ENCODE measurements at regions not wholly inside any gene's neighbourhood (a gene's known extent, or its start where the extent isn't known, plus 50 kb on each side); places are given as distances from the start of the nearest gene placed in this dataset.

DNA sequence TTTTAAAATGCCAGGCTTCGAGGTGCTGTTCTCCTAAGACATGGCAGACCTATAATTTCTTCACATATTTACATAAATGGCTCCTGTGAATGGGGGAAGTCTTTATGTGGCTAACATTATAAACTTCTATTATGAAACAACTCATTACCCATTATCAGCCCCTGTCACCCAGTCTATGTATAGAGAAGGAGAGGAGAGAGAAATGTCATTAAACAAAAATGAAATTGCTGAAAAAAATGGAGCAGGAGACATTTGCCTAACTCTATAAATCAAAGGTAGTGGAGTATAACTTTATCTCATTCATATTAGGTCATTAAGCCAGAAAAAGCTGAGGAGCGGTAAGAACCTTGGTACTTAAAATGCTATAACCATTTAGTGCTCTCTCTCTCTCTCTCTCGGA, 71.9 kb upstream of the KRR1 start:
- TF ChIP-seq, protein P1, sequence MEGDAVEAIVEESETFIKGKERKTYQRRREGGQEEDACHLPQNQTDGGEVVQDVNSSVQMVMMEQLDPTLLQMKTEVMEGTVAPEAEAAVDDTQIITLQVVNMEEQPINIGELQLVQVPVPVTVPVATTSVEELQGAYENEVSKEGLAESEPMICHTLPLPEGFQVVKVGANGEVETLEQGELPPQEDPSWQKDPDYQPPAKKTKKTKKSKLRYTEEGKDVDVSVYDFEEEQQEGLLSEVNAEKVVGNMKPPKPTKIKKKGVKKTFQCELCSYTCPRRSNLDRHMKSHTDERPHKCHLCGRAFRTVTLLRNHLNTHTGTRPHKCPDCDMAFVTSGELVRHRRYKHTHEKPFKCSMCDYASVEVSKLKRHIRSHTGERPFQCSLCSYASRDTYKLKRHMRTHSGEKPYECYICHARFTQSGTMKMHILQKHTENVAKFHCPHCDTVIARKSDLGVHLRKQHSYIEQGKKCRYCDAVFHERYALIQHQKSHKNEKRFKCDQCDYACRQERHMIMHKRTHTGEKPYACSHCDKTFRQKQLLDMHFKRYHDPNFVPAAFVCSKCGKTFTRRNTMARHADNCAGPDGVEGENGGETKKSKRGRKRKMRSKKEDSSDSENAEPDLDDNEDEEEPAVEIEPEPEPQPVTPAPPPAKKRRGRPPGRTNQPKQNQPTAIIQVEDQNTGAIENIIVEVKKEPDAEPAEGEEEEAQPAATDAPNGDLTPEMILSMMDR (conservative IDR thresholded peaks at IDR 0.05), result no peak
- no peak overlapping the region for H3K27ac ChIP-seq

DNA sequence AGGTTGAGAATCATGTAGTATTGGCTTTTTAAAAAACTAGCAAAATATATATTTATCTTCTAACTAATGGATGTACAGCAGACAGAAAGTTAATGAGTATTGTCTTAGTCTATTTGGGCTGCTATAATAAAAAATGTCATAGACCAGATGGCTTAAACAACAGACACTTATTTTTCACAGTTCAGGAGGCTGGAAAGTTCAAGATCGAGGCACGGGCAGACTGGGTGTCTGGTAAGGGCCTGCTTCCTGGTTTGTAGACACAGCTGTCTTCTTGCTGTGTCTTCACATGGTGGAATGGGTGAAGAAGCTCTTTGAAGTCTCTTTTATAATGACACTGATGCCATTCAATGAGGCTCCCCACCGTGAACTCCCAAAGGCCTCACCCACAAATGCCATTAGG, 70.1 kb upstream of the KRR1 start:
- TF ChIP-seq, protein P1 (conservative IDR thresholded peaks at IDR 0.05), result no peak
- H3K27ac ChIP-seq, result no peak overlapping the region

DNA sequence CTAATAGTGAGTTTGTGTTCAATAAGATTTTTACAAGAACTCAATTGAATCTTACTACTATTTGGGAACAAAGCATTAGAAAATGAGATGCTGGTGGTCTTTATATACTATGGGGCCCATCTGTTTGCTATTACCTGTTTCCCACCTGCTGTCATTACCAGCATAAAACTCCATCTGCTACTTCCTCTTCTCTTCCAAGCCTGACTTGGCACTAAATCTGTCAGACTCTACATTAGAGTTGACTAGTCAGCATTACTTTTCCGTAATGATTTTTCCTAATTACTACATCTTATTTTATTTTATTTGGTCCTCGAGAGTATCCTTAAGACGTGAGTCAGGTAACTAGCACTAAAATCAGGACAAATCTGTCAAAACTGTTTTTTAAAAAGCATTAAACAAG, 68.1 kb upstream of the KRR1 start:
- H3K27ac ChIP-seq, result no peak overlapping the region
- TF ChIP-seq, protein P1 (conservative IDR thresholded peaks at IDR 0.05), result no peak

DNA sequence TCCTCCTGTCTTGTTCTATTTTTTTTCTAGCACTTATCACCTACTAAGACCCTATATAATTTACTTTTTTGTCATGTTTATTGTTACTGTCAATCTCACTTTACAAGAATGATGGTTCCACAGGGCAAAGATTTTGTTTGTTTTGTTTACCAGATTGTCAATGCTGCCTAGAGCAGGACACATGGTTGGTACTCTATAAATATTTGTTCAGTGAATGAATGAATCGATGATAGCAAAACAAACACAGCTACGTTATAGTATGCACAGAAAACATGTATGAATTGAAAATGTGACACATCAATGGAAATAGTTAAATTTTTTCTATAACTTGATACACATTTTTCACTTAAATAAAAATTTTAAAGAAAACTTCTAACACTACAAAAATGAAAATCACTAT, 67.1 kb upstream of the KRR1 start:
- TF ChIP-seq, protein P1 (conservative IDR thresholded peaks at IDR 0.05), result no peak
- H3K27ac ChIP-seq, result no peak overlapping the region

DNA sequence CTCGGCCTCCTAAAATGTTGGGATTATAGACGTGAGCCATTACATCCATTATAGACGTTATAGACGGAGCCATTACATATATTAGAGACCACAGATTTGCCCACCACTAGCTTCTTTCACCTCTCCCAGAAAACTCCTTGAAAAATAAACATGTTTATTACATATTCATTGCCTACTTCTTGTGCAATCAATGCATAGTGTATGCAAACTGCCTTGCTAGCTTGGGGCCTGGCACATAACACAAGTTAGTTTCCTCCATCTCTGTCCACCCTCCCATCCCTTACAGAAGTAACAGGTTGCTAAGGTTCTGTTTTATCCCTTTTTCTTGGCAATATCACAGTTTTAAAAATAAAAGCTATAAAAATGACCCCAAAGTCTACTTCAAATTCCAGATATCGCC, 66.4 kb upstream of the KRR1 start:
- TF ChIP-seq, protein P1 (conservative IDR thresholded peaks at IDR 0.05), result no peak
- H3K27ac ChIP-seq, result no peak overlapping the region

DNA sequence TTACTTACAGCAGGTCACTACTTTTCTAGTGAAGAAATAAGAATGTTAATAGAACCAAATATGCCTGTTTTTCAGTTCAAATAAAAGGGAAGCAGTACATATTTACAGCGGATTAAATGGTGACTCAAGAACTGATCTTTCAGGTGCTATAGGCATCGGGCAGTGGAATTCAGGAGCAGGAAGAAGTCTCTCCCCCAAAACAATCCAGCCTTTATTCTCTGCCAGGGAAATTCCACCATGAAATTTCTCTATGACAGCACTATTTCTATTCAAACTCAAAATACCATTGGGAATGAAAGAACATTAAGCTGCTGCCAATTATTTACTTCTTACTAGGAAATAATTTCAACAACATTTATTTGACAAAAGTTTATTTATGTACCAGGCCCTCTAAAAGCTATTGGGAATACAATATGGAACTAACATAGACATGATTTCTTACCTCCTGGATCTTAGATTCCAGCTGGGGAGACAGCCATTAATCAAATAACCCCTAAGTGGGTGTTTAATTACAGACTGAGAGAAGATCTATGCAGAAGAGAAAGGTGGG, 60.3 kb upstream of the KRR1 start:
- H3K27ac ChIP-seq, result peak overlapping the region; percentile 3; the same call in 1 of the 2 replicates
- TF ChIP-seq, protein P1 (conservative IDR thresholded peaks at IDR 0.05), result no peak

DNA sequence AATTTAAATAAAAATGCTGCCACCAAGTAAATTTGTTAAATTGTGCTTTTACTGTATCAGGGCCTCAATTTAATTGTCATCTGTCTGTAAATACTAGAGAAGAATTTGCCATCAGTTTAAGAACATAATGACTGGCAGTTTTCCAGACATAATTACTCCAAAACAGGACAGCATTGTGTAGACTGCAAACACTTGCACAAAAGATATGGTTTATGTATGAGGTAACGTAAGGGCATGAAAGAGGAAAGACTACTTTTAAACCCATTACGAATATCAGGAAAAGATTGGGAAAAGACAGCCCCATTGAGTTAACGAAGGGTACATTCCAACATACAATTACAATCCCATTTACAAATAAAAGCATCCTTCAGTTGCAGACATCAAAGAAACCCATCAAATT, 59.8 kb upstream of the KRR1 start:
- H3K27ac ChIP-seq, result peak overlapping the region; percentile 3; the same call in 1 of the 2 replicates
- TF ChIP-seq, protein P1 (conservative IDR thresholded peaks at IDR 0.05), result no peak
